ENCODE measurements at regions not wholly inside any gene's neighbourhood (a gene's known extent, or its start where the extent isn't known, plus 50 kb on each side); places are given as distances from the start of the nearest gene placed in this dataset.

GRCh38 chr4:104272966-104273365, 221.7 kb downstream of the CXXC4 start:
- no peaks in the 10 kb centered on the region for H3F3A ChIP-seq (replicated peaks; ENCODE audit: low read depth)
- no peak overlapping the region for H3K27ac ChIP-seq (ENCODE audit: low read depth)
- DNase-seq (ENCODE audit: low spot score) = no peak
- H3K36me3 Mint-ChIP-seq (ENCODE audit: low read depth) = no peaks in the 10 kb centered on the region
- no peak overlapping the region for H3K4me3 Mint-ChIP-seq
- no peak overlapping the region for H2AFZ ChIP-seq
- H3K27ac Mint-ChIP-seq = no peak overlapping the region
- no peak for ATAC-seq
- no peak overlapping the region for H3K4me3 ChIP-seq
- no peaks in the 10 kb centered on the region for H3K27me3 Mint-ChIP-seq (ENCODE audit: insufficient read depth, low read depth, poor library complexity)
- no peaks in the 10 kb centered on the region for H3K27me3 ChIP-seq (ENCODE audit: insufficient read depth)
- H3K4me1 Mint-ChIP-seq = no peaks in the 10 kb centered on the region
- no peaks in the 10 kb centered on the region for H3K4me1 ChIP-seq (ENCODE audit: insufficient read depth)
- H3K9me3 Mint-ChIP-seq = no peaks in the 10 kb centered on the region
- no peaks in the 10 kb centered on the region for H3K79me2 ChIP-seq (replicated peaks; ENCODE audit: insufficient read depth)
- H3K36me3 ChIP-seq (ENCODE audit: insufficient read depth) = no peaks in the 10 kb centered on the region
- TF ChIP-seq NANOG (IDR thresholded peaks at IDR 0.05; ENCODE audit: borderline replicate concordance) (no peak), STAT1 (IDR thresholded peaks at IDR 0.05; ENCODE audit: unreplicated experiment) (no peak), EZH2phosphoT487 (IDR thresholded peaks at IDR 0.05; ENCODE audit: unreplicated experiment) (no peak), EZH2 (IDR thresholded peaks at IDR 0.05; ENCODE audit: low read depth, unreplicated experiment) (no peak), ZNF331 (CRISPR knock-in tag; IDR thresholded peaks at IDR 0.05; ENCODE audit: low read depth) (no peak), JUNB (IDR thresholded peaks at IDR 0.05; ENCODE audit: unreplicated experiment) (no peak), POLR2AphosphoS5 (IDR thresholded peaks at IDR 0.05; ENCODE audit: low read depth) (no peak), REST (IDR thresholded peaks at IDR 0.05; ENCODE audit: unreplicated experiment) (no peak), ZNF114 (CRISPR knock-in tag; IDR thresholded peaks at IDR 0.05) (no peak), CREB1 (CRISPR knock-in tag; IDR thresholded peaks at IDR 0.05; ENCODE audit: low read depth) (no peak)
- TF ChIP-seq, protein P1, sequence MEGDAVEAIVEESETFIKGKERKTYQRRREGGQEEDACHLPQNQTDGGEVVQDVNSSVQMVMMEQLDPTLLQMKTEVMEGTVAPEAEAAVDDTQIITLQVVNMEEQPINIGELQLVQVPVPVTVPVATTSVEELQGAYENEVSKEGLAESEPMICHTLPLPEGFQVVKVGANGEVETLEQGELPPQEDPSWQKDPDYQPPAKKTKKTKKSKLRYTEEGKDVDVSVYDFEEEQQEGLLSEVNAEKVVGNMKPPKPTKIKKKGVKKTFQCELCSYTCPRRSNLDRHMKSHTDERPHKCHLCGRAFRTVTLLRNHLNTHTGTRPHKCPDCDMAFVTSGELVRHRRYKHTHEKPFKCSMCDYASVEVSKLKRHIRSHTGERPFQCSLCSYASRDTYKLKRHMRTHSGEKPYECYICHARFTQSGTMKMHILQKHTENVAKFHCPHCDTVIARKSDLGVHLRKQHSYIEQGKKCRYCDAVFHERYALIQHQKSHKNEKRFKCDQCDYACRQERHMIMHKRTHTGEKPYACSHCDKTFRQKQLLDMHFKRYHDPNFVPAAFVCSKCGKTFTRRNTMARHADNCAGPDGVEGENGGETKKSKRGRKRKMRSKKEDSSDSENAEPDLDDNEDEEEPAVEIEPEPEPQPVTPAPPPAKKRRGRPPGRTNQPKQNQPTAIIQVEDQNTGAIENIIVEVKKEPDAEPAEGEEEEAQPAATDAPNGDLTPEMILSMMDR (conservative IDR thresholded peaks at IDR 0.05; ENCODE audit: low read depth in 2 of 2) = no peak
- TF ChIP-seq, protein P2, sequence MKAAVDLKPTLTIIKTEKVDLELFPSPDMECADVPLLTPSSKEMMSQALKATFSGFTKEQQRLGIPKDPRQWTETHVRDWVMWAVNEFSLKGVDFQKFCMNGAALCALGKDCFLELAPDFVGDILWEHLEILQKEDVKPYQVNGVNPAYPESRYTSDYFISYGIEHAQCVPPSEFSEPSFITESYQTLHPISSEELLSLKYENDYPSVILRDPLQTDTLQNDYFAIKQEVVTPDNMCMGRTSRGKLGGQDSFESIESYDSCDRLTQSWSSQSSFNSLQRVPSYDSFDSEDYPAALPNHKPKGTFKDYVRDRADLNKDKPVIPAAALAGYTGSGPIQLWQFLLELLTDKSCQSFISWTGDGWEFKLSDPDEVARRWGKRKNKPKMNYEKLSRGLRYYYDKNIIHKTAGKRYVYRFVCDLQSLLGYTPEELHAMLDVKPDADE (IDR thresholded peaks at IDR 0.05) = no peak
- TF ChIP-seq, protein P3, sequence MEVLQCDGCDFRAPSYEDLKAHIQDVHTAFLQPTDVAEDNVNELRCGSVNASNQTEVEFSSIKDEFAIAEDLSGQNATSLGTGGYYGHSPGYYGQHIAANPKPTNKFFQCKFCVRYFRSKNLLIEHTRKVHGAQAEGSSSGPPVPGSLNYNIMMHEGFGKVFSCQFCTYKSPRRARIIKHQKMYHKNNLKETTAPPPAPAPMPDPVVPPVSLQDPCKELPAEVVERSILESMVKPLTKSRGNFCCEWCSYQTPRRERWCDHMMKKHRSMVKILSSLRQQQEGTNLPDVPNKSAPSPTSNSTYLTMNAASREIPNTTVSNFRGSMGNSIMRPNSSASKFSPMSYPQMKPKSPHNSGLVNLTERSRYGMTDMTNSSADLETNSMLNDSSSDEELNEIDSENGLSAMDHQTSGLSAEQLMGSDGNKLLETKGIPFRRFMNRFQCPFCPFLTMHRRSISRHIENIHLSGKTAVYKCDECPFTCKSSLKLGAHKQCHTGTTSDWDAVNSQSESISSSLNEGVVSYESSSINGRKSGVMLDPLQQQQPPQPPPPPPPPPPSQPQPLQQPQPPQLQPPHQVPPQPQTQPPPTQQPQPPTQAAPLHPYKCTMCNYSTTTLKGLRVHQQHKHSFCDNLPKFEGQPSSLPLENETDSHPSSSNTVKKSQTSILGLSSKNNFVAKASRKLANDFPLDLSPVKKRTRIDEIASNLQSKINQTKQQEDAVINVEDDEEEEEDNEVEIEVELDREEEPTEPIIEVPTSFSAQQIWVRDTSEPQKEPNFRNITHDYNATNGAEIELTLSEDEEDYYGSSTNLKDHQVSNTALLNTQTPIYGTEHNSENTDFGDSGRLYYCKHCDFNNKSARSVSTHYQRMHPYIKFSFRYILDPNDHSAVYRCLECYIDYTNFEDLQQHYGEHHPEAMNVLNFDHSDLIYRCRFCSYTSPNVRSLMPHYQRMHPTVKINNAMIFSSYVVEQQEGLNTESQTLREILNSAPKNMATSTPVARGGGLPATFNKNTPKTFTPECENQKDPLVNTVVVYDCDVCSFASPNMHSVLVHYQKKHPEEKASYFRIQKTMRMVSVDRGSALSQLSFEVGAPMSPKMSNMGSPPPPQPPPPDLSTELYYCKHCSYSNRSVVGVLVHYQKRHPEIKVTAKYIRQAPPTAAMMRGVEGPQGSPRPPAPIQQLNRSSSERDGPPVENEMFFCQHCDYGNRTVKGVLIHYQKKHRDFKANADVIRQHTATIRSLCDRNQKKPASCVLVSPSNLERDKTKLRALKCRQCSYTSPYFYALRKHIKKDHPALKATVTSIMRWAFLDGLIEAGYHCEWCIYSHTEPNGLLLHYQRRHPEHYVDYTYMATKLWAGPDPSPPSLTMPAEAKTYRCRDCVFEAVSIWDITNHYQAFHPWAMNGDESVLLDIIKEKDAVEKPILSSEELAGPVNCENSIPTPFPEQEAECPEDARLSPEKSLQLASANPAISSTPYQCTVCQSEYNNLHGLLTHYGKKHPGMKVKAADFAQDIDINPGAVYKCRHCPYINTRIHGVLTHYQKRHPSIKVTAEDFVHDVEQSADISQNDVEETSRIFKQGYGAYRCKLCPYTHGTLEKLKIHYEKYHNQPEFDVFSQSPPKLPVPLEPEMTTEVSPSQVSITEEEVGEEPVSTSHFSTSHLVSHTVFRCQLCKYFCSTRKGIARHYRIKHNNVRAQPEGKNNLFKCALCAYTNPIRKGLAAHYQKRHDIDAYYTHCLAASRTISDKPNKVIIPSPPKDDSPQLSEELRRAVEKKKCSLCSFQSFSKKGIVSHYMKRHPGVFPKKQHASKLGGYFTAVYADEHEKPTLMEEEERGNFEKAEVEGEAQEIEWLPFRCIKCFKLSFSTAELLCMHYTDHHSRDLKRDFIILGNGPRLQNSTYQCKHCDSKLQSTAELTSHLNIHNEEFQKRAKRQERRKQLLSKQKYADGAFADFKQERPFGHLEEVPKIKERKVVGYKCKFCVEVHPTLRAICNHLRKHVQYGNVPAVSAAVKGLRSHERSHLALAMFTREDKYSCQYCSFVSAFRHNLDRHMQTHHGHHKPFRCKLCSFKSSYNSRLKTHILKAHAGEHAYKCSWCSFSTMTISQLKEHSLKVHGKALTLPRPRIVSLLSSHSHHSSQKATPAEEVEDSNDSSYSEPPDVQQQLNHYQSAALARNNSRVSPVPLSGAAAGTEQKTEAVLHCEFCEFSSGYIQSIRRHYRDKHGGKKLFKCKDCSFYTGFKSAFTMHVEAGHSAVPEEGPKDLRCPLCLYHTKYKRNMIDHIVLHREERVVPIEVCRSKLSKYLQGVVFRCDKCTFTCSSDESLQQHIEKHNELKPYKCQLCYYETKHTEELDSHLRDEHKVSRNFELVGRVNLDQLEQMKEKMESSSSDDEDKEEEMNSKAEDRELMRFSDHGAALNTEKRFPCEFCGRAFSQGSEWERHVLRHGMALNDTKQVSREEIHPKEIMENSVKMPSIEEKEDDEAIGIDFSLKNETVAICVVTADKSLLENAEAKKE (CRISPR knock-in tag; IDR thresholded peaks at IDR 0.05) = no peak
- H3K9me2 ChIP-seq (ENCODE audit: insufficient read depth) = no peaks in the 10 kb centered on the region
- no peak overlapping the region for H3K4me2 ChIP-seq
- H4K20me1 ChIP-seq (replicated peaks; ENCODE audit: insufficient read depth) = no peaks in the 10 kb centered on the region

Measured in GM23338 (cell line).